ENCODE measurements at regions not wholly inside any gene's neighbourhood (a gene's known extent, or its start where the extent isn't known, plus 50 kb on each side); places are given as distances from the start of the nearest gene placed in this dataset.

DNA sequence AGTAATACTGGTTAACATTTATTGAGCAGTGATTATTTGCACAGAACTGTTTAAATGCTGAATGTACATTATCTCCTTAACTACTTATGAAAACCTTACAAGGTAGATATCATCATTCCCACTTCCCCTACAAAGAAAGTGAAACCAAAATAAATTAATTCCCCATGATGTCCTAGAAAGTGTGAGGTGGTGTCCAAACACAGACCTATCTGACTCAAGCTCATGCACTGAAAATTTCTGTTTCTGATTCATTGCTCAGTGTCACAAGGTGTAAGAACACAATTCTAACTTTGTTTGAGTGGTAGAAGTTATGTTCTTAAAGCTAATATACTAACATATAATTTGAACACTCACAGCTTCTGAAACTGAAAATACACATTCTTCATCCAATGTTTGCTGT lies 178.7 kb downstream of the MRPL39 start:
- intact Hi-C loops (cut with DNase I; ENCODE audit: low total_unique reads) (no loop called here), in situ Hi-C loops (cut with MboI; ENCODE audit: low pct_ligation_motif_present in 1 of 4, low pct_unique_long_range_greater_than_20kb in 1 of 4, low sequenced_read_pairs in 3 of 4) (no loop called here)
- H3K36me3 ChIP-seq = no peaks in the 10 kb centered on the region
- DNase-seq = no peak
- no peaks in the 10 kb centered on the region for H3K27me3 ChIP-seq
- H3K9me3 ChIP-seq = no peaks in the 10 kb centered on the region
- H3K27ac ChIP-seq = no peak overlapping the region
- no peak for TF ChIP-seq EP300 (IDR thresholded peaks at IDR 0.05; ENCODE audit: low read depth)
- no peak for TF ChIP-seq POLR2AphosphoS5 (IDR thresholded peaks at IDR 0.05)
- no peak for TF ChIP-seq POLR2A (IDR thresholded peaks at IDR 0.05)
- TF ChIP-seq, protein P1, sequence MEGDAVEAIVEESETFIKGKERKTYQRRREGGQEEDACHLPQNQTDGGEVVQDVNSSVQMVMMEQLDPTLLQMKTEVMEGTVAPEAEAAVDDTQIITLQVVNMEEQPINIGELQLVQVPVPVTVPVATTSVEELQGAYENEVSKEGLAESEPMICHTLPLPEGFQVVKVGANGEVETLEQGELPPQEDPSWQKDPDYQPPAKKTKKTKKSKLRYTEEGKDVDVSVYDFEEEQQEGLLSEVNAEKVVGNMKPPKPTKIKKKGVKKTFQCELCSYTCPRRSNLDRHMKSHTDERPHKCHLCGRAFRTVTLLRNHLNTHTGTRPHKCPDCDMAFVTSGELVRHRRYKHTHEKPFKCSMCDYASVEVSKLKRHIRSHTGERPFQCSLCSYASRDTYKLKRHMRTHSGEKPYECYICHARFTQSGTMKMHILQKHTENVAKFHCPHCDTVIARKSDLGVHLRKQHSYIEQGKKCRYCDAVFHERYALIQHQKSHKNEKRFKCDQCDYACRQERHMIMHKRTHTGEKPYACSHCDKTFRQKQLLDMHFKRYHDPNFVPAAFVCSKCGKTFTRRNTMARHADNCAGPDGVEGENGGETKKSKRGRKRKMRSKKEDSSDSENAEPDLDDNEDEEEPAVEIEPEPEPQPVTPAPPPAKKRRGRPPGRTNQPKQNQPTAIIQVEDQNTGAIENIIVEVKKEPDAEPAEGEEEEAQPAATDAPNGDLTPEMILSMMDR (IDR thresholded peaks at IDR 0.05) = no peak
- no peak overlapping the region for H3K4me3 ChIP-seq
- H3K4me1 ChIP-seq = no peaks in the 10 kb centered on the region

DNA sequence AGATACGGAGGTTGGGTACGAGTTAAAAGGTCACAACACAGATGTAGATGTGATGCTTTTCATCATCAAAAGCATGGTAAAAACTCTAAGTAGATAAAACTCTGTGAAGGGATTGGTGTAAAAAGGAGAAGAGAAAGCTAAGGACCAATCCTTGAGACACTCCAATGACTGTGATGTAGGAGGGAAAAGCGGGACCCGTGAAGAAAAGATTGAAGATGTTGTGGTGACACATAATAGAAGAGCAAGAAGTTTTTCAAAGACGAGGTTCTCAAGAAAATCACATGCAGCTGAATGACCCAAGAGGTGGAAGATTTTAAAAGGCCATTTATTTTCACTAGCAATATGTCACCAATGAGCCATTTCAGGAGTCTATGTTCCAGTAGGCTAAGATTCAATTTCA lies 179.5 kb downstream of the MRPL39 start:
- no peak for DNase-seq
- 76 to 79% methylated on average over 5 of the region's 5 CpGs for WGBS, 2 donors (ENCODE audit: low coverage in 1 of 2)

DNA sequence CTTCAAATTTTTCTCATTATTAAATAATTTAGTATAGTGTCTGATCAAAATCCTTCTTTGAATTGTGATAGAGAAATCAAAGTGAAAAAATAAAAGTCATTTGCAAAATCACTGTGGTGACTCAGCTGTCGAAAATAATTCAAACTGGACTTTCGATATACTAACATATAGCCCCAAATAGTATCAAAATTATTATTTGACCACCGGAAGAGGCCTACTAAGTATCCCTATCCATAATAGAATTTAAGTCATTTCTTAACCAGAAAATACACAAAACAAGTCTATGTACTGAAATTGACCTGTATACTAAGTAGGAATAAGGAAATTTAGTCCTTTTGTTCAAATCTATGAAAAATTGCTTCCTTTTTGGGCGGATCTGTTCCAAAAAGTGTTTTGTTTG lies 180.7 kb downstream of the MRPL39 start:
- no peak for TF ChIP-seq EP300 (IDR thresholded peaks at IDR 0.05; ENCODE audit: low read depth)
- TF ChIP-seq POLR2A (IDR thresholded peaks at IDR 0.05) = no peak
- no peak for TF ChIP-seq POLR2AphosphoS5 (IDR thresholded peaks at IDR 0.05)
- TF ChIP-seq, protein P1 (IDR thresholded peaks at IDR 0.05) = no peak

More for the DNA sequence above, 179.5 kb downstream of the MRPL39 start:
- H3K9me3 ChIP-seq = no peaks in the 10 kb centered on the region
- H3K27ac ChIP-seq = no peak overlapping the region
- H3K4me1 ChIP-seq = no peaks in the 10 kb centered on the region
- TF ChIP-seq, protein P1 (IDR thresholded peaks at IDR 0.05) = no peak
- no peak for TF ChIP-seq POLR2A (IDR thresholded peaks at IDR 0.05)
- no peak for TF ChIP-seq EP300 (IDR thresholded peaks at IDR 0.05; ENCODE audit: low read depth)
- TF ChIP-seq POLR2AphosphoS5 (IDR thresholded peaks at IDR 0.05) = no peak
- H3K36me3 ChIP-seq = no peaks in the 10 kb centered on the region
- no peak overlapping the region for H3K4me3 ChIP-seq
- intact Hi-C loops (cut with DNase I; ENCODE audit: low total_unique reads) (no loop called here), in situ Hi-C loops (cut with MboI; ENCODE audit: low pct_ligation_motif_present in 1 of 4, low pct_unique_long_range_greater_than_20kb in 1 of 4, low sequenced_read_pairs in 3 of 4) (no loop called here)
- H3K27me3 ChIP-seq = no peaks in the 10 kb centered on the region

GRCh38 chr21:25425156-25425555 lies 182.1 kb downstream of the MRPL39 start:
- Histone ChIP-seq H3K9me3 (no peaks in the 10 kb centered on the region), H3K36me3 (no peaks in the 10 kb centered on the region), H3K27ac (no peak overlapping the region), H3K4me1 (no peaks in the 10 kb centered on the region), H3K27me3 (no peaks in the 10 kb centered on the region), H3K4me3 (no peak overlapping the region)
- no peak for DNase-seq
- in situ Hi-C loops (cut with MboI; ENCODE audit: low pct_ligation_motif_present in 1 of 4, low pct_unique_long_range_greater_than_20kb in 1 of 4, low sequenced_read_pairs in 3 of 4) (no loop called here), intact Hi-C loops (cut with DNase I; ENCODE audit: low total_unique reads) (no loop called here)
- TF ChIP-seq POLR2A (IDR thresholded peaks at IDR 0.05) = no peak
- no peak for TF ChIP-seq EP300 (IDR thresholded peaks at IDR 0.05; ENCODE audit: low read depth)
- TF ChIP-seq, protein P1 (IDR thresholded peaks at IDR 0.05) = no peak
- no peak for TF ChIP-seq POLR2AphosphoS5 (IDR thresholded peaks at IDR 0.05)
- 63 to 82% methylated on average over 1 to 2 of the region's 2 CpGs for WGBS, 2 donors (ENCODE audit: low coverage in 1 of 2)

More for the DNA sequence above, 180.7 kb downstream of the MRPL39 start:
- in situ Hi-C loops (cut with MboI; ENCODE audit: low pct_ligation_motif_present in 1 of 4, low pct_unique_long_range_greater_than_20kb in 1 of 4, low sequenced_read_pairs in 3 of 4) (no loop called here), intact Hi-C loops (cut with DNase I; ENCODE audit: low total_unique reads) (no loop called here)
- H3K9me3 ChIP-seq = no peaks in the 10 kb centered on the region
- DNase-seq = no peak
- H3K4me3 ChIP-seq = no peak overlapping the region
- H3K27ac ChIP-seq = no peak overlapping the region
- no peaks in the 10 kb centered on the region for H3K4me1 ChIP-seq
- 74 to 79% methylated on average over 4 of the region's 4 CpGs for WGBS, 2 donors (ENCODE audit: low coverage in 1 of 2)
- H3K27me3 ChIP-seq = no peaks in the 10 kb centered on the region
- no peaks in the 10 kb centered on the region for H3K36me3 ChIP-seq

Data from transverse colon (tissue), 4 donors.